ENCODE measurements at regions not wholly inside any gene's neighbourhood (a gene's known extent, or its start where the extent isn't known, plus 50 kb on each side); places are given as distances from the start of the nearest gene placed in this dataset.

DNA sequence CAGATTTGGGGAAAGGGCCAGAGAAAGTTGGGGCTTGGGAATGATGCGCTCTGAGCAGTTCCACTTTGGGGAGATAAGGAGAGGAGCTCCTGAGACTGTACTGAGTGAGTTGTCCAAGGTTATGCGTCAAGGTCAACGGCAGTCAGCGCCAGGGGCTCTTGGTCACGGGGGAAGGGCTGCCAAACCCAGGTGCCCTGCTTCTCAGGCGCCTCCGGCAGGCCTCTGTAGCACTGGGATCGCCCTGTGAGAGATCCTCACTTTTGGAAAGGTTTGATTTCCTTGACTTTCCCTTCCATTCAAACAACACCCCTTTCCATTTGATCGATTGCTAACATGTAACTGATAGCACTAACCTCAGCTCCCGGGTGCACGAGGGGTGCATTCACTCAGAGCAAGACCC is 136.5 kb upstream of the SOX11 start:
- 25% methylated on average over 11 of the region's 11 CpGs for WGBS (ENCODE audit: low lambda C conversion rate)
- no peak overlapping the region for H3K27ac ChIP-seq (ENCODE audit: extremely low read length, insufficient read depth, low read length)
- no peak overlapping the region for H3K9ac ChIP-seq (ENCODE audit: insufficient read depth, low read depth, low read length)
- DNase-seq (ENCODE audit: low spot score) (no peak), ATAC-seq (no peak), FAIRE-seq (no peak)
- no peaks in the 10 kb centered on the region for H3K36me3 ChIP-seq (replicated peaks in 1 of 2; ENCODE audit: control insufficient read depth in 1 of 2, insufficient read depth in 2 of 2, low read length in 2 of 2)
- no peaks in the 10 kb centered on the region for H3K79me2 ChIP-seq (ENCODE audit: insufficient read depth, low read length)
- in situ Hi-C loops (cut with HindIII; ENCODE audit: extremely low pct_ligation_motif_present, low pct_unique_long_range_greater_than_20kb): no loop called here
- no peak overlapping the region for H3K4me3 ChIP-seq (replicated peaks in 1 of 3; ENCODE audit: insufficient read depth in 1 of 3, low read depth in 2 of 3, low read length in 3 of 3)
- intact Hi-C loops (cut with micrococcal nuclease; ENCODE audit: unreplicated experiment): no loop called here
- peaks cover 60% of the 10 kb centered on the region for H3K9me3 ChIP-seq (ENCODE audit: low read length)
- H2AFZ ChIP-seq (ENCODE audit: low read length): no peak overlapping the region
- TF ChIP-seq PHB2 (IDR thresholded peaks at IDR 0.05; ENCODE audit: partially characterized antibody) (no peak), ZNF839 (CRISPR knock-in tag; IDR thresholded peaks at IDR 0.05; ENCODE audit: borderline replicate concordance) (no peak), SYNCRIP (IDR thresholded peaks at IDR 0.05; ENCODE audit: insufficient read depth, low read depth, low read length) (no peak), PAWR (CRISPR knock-in tag; IDR thresholded peaks at IDR 0.05; ENCODE audit: borderline replicate concordance) (no peak), ZFAT (CRISPR knock-in tag; conservative IDR thresholded peaks at IDR 0.05) (no peak), MXI1 (IDR thresholded peaks at IDR 0.05; ENCODE audit: borderline replicate concordance, low read depth, low read length) (no peak), ZNF160 (CRISPR knock-in tag; IDR thresholded peaks at IDR 0.05) (no peak), ZNF20 (CRISPR knock-in tag; IDR thresholded peaks at IDR 0.05) (no peak), MED1 (CRISPR knock-in tag; IDR thresholded peaks at IDR 0.05) (no peak), TBP (CRISPR knock-in tag; IDR thresholded peaks at IDR 0.05) (no peak), ZNF552 (CRISPR knock-in tag; IDR thresholded peaks at IDR 0.05; ENCODE audit: borderline replicate concordance) (no peak), KLF6 (CRISPR knock-in tag; IDR thresholded peaks at IDR 0.05) (no peak), ZNF256 (CRISPR knock-in tag; conservative IDR thresholded peaks at IDR 0.05) (no peak)
- TF ChIP-seq, protein P1, sequence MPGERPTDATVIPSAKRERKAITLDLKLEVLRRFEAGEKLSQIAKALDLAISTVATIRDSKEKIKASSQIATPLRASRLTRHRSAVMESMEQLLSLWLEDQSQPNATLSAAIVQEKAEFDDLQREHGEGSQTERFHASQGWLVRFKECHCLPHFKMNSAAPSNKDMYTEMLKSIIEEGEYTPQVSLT (CRISPR knock-in tag; IDR thresholded peaks at IDR 0.05; ENCODE audit: borderline replicate concordance, low read depth): no peak
- TF ChIP-seq, protein P2, sequence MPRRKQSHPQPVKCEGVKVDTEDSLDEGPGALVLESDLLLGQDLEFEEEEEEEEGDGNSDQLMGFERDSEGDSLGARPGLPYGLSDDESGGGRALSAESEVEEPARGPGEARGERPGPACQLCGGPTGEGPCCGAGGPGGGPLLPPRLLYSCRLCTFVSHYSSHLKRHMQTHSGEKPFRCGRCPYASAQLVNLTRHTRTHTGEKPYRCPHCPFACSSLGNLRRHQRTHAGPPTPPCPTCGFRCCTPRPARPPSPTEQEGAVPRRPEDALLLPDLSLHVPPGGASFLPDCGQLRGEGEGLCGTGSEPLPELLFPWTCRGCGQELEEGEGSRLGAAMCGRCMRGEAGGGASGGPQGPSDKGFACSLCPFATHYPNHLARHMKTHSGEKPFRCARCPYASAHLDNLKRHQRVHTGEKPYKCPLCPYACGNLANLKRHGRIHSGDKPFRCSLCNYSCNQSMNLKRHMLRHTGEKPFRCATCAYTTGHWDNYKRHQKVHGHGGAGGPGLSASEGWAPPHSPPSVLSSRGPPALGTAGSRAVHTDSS (CRISPR knock-in tag; conservative IDR thresholded peaks at IDR 0.05): no peak
- TF ChIP-seq, protein P3, sequence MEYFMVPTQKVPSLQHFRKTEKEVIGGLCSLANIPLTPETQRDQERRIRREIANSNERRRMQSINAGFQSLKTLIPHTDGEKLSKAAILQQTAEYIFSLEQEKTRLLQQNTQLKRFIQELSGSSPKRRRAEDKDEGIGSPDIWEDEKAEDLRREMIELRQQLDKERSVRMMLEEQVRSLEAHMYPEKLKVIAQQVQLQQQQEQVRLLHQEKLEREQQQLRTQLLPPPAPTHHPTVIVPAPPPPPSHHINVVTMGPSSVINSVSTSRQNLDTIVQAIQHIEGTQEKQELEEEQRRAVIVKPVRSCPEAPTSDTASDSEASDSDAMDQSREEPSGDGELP (IDR thresholded peaks at IDR 0.05; ENCODE audit: borderline replicate concordance, low read depth): no peak
- BruUV-seq (replicated peaks): no TSS peak
- H3K27me3 ChIP-seq (ENCODE audit: control insufficient read depth in 1 of 2, insufficient read depth in 2 of 2, low read length in 2 of 2): no peaks in the 10 kb centered on the region
- POLR2A ChIA-PET: no interaction called here
- no peaks in the 10 kb centered on the region for H4K20me1 ChIP-seq (ENCODE audit: insufficient read depth, low read length)
- CTCF ChIA-PET (ENCODE audit: low intra/inter-chr PET ratio, low total read pairs): no interaction called here
- no peaks in the 10 kb centered on the region for H3K4me1 ChIP-seq (ENCODE audit: insufficient read depth, low read length)
- H3K4me2 ChIP-seq (ENCODE audit: low read depth, low read length): no peak overlapping the region
